CD4-positive, alpha-beta T cell (primary cell): ENCODE measurements at regions not wholly inside any gene's neighbourhood (a gene's known extent, or its start where the extent isn't known, plus 50 kb on each side); places are given as distances from the start of the nearest gene placed in this dataset.

ENCODE experiments used
- ATAC-seq: fragments of 200-7000 bp; cut with Tn5 transposase; one replicate; pipeline ENCODE4 v1.10.0; 2022; ENCODE audit warnings: mild to moderate bottlenecking; ENCODE audit not compliant: poor library complexity
- CTCF ChIA-PET: fragments of 350-600 bp; sonication (Branson Sonifier 250); formaldehyde crosslinking; loops from one replicate; lab custom pipeline; 2021; ENCODE audit warnings: antibody characterized with exemption, inconsistent platforms; lab: Charles Lee
- POLR2A ChIA-PET: fragments of 350-600 bp; sonication (Branson Sonifier 250); formaldehyde crosslinking; loops from one replicate; lab custom pipeline; 2021; ENCODE audit warnings: antibody characterized with exemption, inconsistent platforms; lab: Charles Lee
- DNase-seq, 14 experiments: peaks; one replicate each; pipeline ENCODE4 v3.0.0-alpha.2; 2013 to 2020; ENCODE audit warnings: mixed read lengths in 2 of 14
- H3K27ac ChIP-seq, 2 donors: one replicate each; pipeline versions ENCODE4 v1.5.1 to v1.7.0; 2013; ENCODE audit warnings: low read length in 2 of 2, low read depth in 1 of 2, mild to moderate bottlenecking in 1 of 2
- H3K27me3 ChIP-seq, 2 experiments: 1 replicate in 1 of 2; 2 replicates in 1 of 2; pipeline versions ENCODE4 v1.6.1 to v1.7.0; 2013; ENCODE audit warnings: low read length in 2 of 2, control low read depth in 1 of 2, mild to moderate bottlenecking in 1 of 2, moderate library complexity in 1 of 2; ENCODE audit not compliant: insufficient read depth in 2 of 2, control insufficient read depth in 1 of 2
- H3K36me3 ChIP-seq: one replicate; pipeline ENCODE4 v1.6.1; 2013; ENCODE audit warnings: low read length, control low read depth; ENCODE audit not compliant: insufficient read depth
- H3K4me1 ChIP-seq: one replicate; pipeline ENCODE4 v1.6.1; 2013; ENCODE audit warnings: low read length, control low read depth; ENCODE audit not compliant: insufficient read depth
- H3K4me3 ChIP-seq: one replicate; pipeline ENCODE4 v1.5.1; 2013; ENCODE audit warnings: mild to moderate bottlenecking, low read length, moderate library complexity
- H3K9me3 ChIP-seq, 2 experiments: 1 replicate in 1 of 2; 2 replicates in 1 of 2; pipeline versions ENCODE4 v1.6.1 to v1.7.0; 2013; ENCODE audit warnings: low read length in 2 of 2, mild to moderate bottlenecking in 2 of 2, control low read depth in 1 of 2, moderate library complexity in 1 of 2; ENCODE audit not compliant: control insufficient read depth in 1 of 2, insufficient read depth in 1 of 2
- H3K27ac Mint-ChIP-seq: one replicate; pipeline ENCODE4 v1.8.0; 2020; ENCODE audit warnings: mixed read lengths
- H3K27me3 Mint-ChIP-seq: one replicate; pipeline ENCODE4 v1.8.0; 2021; ENCODE audit warnings: mixed read lengths
- H3K36me3 Mint-ChIP-seq: one replicate; pipeline ENCODE4 v1.8.0; 2021; ENCODE audit warnings: low read depth, mixed read lengths
- H3K4me1 Mint-ChIP-seq: one replicate; pipeline ENCODE4 v1.8.0; 2021; ENCODE audit warnings: low read depth, mixed read lengths
- H3K4me3 Mint-ChIP-seq: one replicate; pipeline ENCODE4 v1.8.0; 2020; ENCODE audit warnings: mild to moderate bottlenecking, mixed read lengths
- H3K9me3 Mint-ChIP-seq: one replicate; pipeline ENCODE4 v1.8.0; 2020; ENCODE audit warnings: mixed read lengths
- CTCF ChIP-seq: fragments of 200-600 bp; IDR thresholded peaks from one replicate; pipeline ENCODE4 v1.8.0; 2022; ENCODE audit warnings: antibody characterized with exemption, mild to moderate bottlenecking
- intact Hi-C, 2 experiments: fragments of 100-400 bp; cut with DNase I in 1 of 2; cut with micrococcal nuclease in 1 of 2; formaldehyde crosslinking; loops; one replicate each; pipeline versions ENCODE4 v1.15.1 to v1.9.0; 2023 to 2025; cut with DNase I, micrococcal nuclease

GRCh38 chr13:110817143-110817542 is 97.7 kb downstream of the ANKRD10 start:
- DNase-seq (no peak), ATAC-seq (no peak)
- Mint-ChIP-seq H3K4me3 (no peak overlapping the region), H3K9me3 (no peaks in the 10 kb centered on the region), H3K36me3 (no peaks in the 10 kb centered on the region), H3K27me3 (peaks cover 20% of the 10 kb centered on the region), H3K27ac (no peak overlapping the region), H3K4me1 (peaks cover 10% of the 10 kb centered on the region)
- Histone ChIP-seq H3K9me3 (peaks cover 0 to 8% of the 10 kb centered on the region in 2 experiments), H3K4me1 (peaks cover 12% of the 10 kb centered on the region), H3K36me3 (no peaks in the 10 kb centered on the region), H3K27ac (no peak overlapping the region), H3K4me3 (no peak overlapping the region), H3K27me3 (peaks cover 4 to 6% of the 10 kb centered on the region in 2 experiments)
- intact Hi-C loops: loop anchor here in 1 of 2 experiments (5.0 to 10.0 kb wide), 2 partner anchors 220 to 592 kb away; no protein-coding TSS in a partner anchor
- ChIA-PET CTCF (no interaction called here), POLR2A (no interaction called here)
- no peak for TF ChIP-seq CTCF

- no peaks in the 10 kb centered on the region for H3K36me3 Mint-ChIP-seq
Measured at GRCh38 chr13:110818747-110819146, 96.1 kb downstream of the ANKRD10 start.

GRCh38 chr13:110819203-110820014 is 95.5 kb downstream of the ANKRD10 start:
- peaks cover 6% of the 10 kb centered on the region for H3K4me1 ChIP-seq
- Mint-ChIP-seq H3K4me3 (no peak overlapping the region), H3K4me1 (peaks cover 6% of the 10 kb centered on the region), H3K9me3 (no peaks in the 10 kb centered on the region), H3K27ac (no peak overlapping the region), H3K36me3 (no peaks in the 10 kb centered on the region), H3K27me3 (peaks cover 15% of the 10 kb centered on the region)
- TF ChIP-seq CTCF: peak; percentile 97
- ChIA-PET POLR2A (interaction anchor here (0.6 to 0.8 kb wide), 2 partner anchors 107 to 111 kb away, joined by 3 read pairs; no protein-coding TSS in a partner anchor), CTCF (interaction anchor here (0.9 kb wide), 1 partner anchor 136 kb away, joined by 4 read pairs; no protein-coding TSS in a partner anchor)
- intact Hi-C loops: loop anchor here (1.0 to 10.0 kb wide), 7 partner anchors 114 to 597 kb away; no protein-coding TSS in a partner anchor
- H3K27me3 ChIP-seq: no peaks in the 10 kb centered on the region
- ATAC-seq (peak; percentile 76), DNase-seq (peak; percentile 56 to 87 (median 68))
- H3K4me3 ChIP-seq: no peak overlapping the region
- H3K27ac ChIP-seq: no peak overlapping the region
- no peaks in the 10 kb centered on the region for H3K36me3 ChIP-seq
- H3K9me3 ChIP-seq: no peaks in the 10 kb centered on the region

More at GRCh38 chr13:110818747-110819146, 96.1 kb downstream of the ANKRD10 start:
- Histone ChIP-seq H3K9me3 (no peaks in the 10 kb centered on the region), H3K27me3 (no peaks in the 10 kb centered on the region), H3K4me3 (no peak overlapping the region), H3K27ac (no peak overlapping the region), H3K36me3 (no peaks in the 10 kb centered on the region), H3K4me1 (peaks cover 6% of the 10 kb centered on the region)
- TF ChIP-seq CTCF: no peak
- ChIA-PET POLR2A (interaction anchor here (0.8 kb wide), 1 partner anchor 106 kb away, joined by 3 read pairs; no protein-coding TSS in a partner anchor), CTCF (interaction anchor here (0.9 kb wide), 1 partner anchor 136 kb away, joined by 4 read pairs; no protein-coding TSS in a partner anchor)
- no peak for DNase-seq
- Mint-ChIP-seq H3K4me3 (no peak overlapping the region), H3K27me3 (peaks cover 12% of the 10 kb centered on the region), H3K27ac (no peak overlapping the region), H3K9me3 (no peaks in the 10 kb centered on the region), H3K4me1 (peaks cover 6% of the 10 kb centered on the region)
- intact Hi-C loops: loop anchor here (1.0 to 10.0 kb wide), 6 partner anchors 113 to 594 kb away; no protein-coding TSS in a partner anchor
- no peak for ATAC-seq
